HCT116 (cell line): ENCODE measurements at regions not wholly inside any gene's neighbourhood (a gene's known extent, or its start where the extent isn't known, plus 50 kb on each side); places are given as distances from the start of the nearest gene placed in this dataset.

Experiments used
- ATAC-seq: fragments of 200-7000 bp; cut with Tn5 transposase; 2 replicates; pipeline ENCODE4 v1.9.1; 2020; ENCODE audit warnings: mild to moderate bottlenecking, moderate library complexity
- BruUV-seq: library from RNA; stranded (reverse); fragments of 400-500 nt; replicated peaks from 2 replicates; lab custom pipeline; 2021; lab: Mats Ljungman, UMichigan
- CTCF ChIA-PET: fragments of 300-600 bp; sonication (Branson Sonifier 250); formaldehyde crosslinking; loops from one replicate; lab custom pipeline; 2021; ENCODE audit warnings: antibody characterized with exemption; lab: Charles Lee
- POLR2A ChIA-PET: fragments of 300-600, 350-600 bp; sonication (Branson Sonifier 250); formaldehyde crosslinking; loops from one replicate; lab custom pipeline; 2021; ENCODE audit warnings: antibody characterized with exemption; lab: Charles Lee
- RAD21 ChIA-PET, 2 experiments: fragments of 300-600 bp; sonication (Branson Sonifier 250); formaldehyde crosslinking; loops; one replicate each; lab custom pipeline; 2023; ENCODE audit warnings: low total read pairs in 2 of 2; ENCODE audit not compliant: uncharacterized antibody in 2 of 2, unreplicated experiment in 2 of 2, low non-redundant PET in 1 of 2; lab: Charles Lee
- DNase-seq: peaks from one replicate; pipeline ENCODE4 v3.0.0-alpha.2; 2010; ENCODE audit warnings: low read depth, low spot score
- H2AFZ ChIP-seq: fragments of 200-600 bp; shearing (Covaris generic), sonication (generic); 2 replicates; pipeline ENCODE4 v1.6.1; 2017; ENCODE audit warnings: low read depth, mixed run types, mixed read lengths, antibody characterized with exemption, low read length; ENCODE audit not compliant: poor library complexity, severe bottlenecking
- H3K27ac ChIP-seq: 2 replicates; pipeline ENCODE4 v1.5.1; 2012; ENCODE audit warnings: low read depth, low read length
- H3K27me3 ChIP-seq: fragments of 200-600 bp; sonication (generic); 2 replicates; pipeline ENCODE4 v1.6.1; 2016; ENCODE audit warnings: mixed run types, low read length, mixed read lengths; ENCODE audit not compliant: insufficient read depth
- H3K36me3 ChIP-seq, 2 experiments: fragments of 200-500 bp in 1 of 2; fragments of 200-600 bp in 1 of 2; sonication (Bioruptor generic) in 1 of 2; sonication (generic) in 1 of 2; 2 replicates each; pipeline versions ENCODE4 v1.5.1 to v1.6.1; 2014 to 2016; ENCODE audit warnings: low read length in 2 of 2, inconsistent platforms in 1 of 2, mixed read lengths in 1 of 2, mixed run types in 1 of 2; ENCODE audit not compliant: insufficient read depth in 2 of 2, control insufficient read depth in 1 of 2
- H3K4me1 ChIP-seq, 2 experiments: fragments of 200-600 bp in 1 of 2; sonication (generic) in 1 of 2; 2 replicates each; pipeline versions ENCODE4 v1.5.1 to v1.6.1; 2012 to 2017; ENCODE audit warnings: low read length in 2 of 2, inconsistent platforms in 1 of 2, mild to moderate bottlenecking in 1 of 2, mixed read lengths in 1 of 2, mixed run types in 1 of 2, moderate library complexity in 1 of 2; ENCODE audit not compliant: insufficient read depth in 2 of 2, control insufficient read depth in 1 of 2
- H3K4me2 ChIP-seq: fragments of 200-600 bp; sonication (generic); 2 replicates; pipeline ENCODE4 v1.6.1; 2017; ENCODE audit warnings: mixed run types, low read length, mixed read lengths
- H3K4me3 ChIP-seq, 2 experiments: fragments of 200-600 bp in 1 of 2; sonication (generic) in 1 of 2; replicated peaks in 1 of 2; 2 replicates each; pipeline ENCODE4 v1.5.1; 2011 to 2016; ENCODE audit warnings: low read length in 2 of 2, control low read depth in 1 of 2, low read depth in 1 of 2, mild to moderate bottlenecking in 1 of 2, mixed read lengths in 1 of 2, mixed run types in 1 of 2
- H3K79me2 ChIP-seq: fragments of 200-600 bp; sonication (generic); 2 replicates; pipeline ENCODE4 v1.6.1; 2017; ENCODE audit warnings: mild to moderate bottlenecking, mixed run types, low read length, moderate library complexity, mixed read lengths; ENCODE audit not compliant: insufficient read depth
- H3K9ac ChIP-seq: fragments of 200-600 bp; sonication (generic); 2 replicates; pipeline ENCODE4 v1.6.1; 2016; ENCODE audit warnings: low read length, mixed read lengths
- H3K9me2 ChIP-seq: fragments of 200-600 bp; sonication (generic), shearing (Covaris generic); 2 replicates; pipeline ENCODE4 v1.6.1; 2017; ENCODE audit warnings: mixed run types, mild to moderate bottlenecking, moderate library complexity; ENCODE audit not compliant: insufficient read depth
- H3K9me3 ChIP-seq, 2 experiments: fragments of 200-500 bp in 1 of 2; fragments of 200-600 bp in 1 of 2; sonication (Bioruptor generic) in 1 of 2; sonication (generic) in 1 of 2; 2 replicates each; pipeline ENCODE4 v1.6.1; 2014 to 2017; ENCODE audit warnings: low read length in 2 of 2, mixed read lengths in 2 of 2, inconsistent platforms in 1 of 2, low read depth in 1 of 2, mild to moderate bottlenecking in 1 of 2, mixed run types in 1 of 2, moderate library complexity in 1 of 2; ENCODE audit not compliant: control insufficient read depth in 1 of 2, insufficient read depth in 1 of 2
- H4K20me1 ChIP-seq: fragments of 200-600 bp; sonication (generic), shearing (Covaris generic); 2 replicates; pipeline ENCODE4 v1.6.1; 2017; ENCODE audit warnings: mixed run types, mild to moderate bottlenecking, moderate library complexity; ENCODE audit not compliant: insufficient read depth
- CBX3 ChIP-seq: IDR thresholded peaks from 2 replicates; pipeline ENCODE4 v1.6.1; 2012; ENCODE audit warnings: low read depth
- CEBPB ChIP-seq: IDR thresholded peaks from 2 replicates; pipeline ENCODE4 v1.6.1; 2012; ENCODE audit warnings: low read depth
- EGR1 ChIP-seq: IDR thresholded peaks from 2 replicates; pipeline ENCODE4 v1.6.1; 2012; ENCODE audit warnings: low read depth
- EZH2 ChIP-seq: fragments of 200-600 bp; sonication (generic); IDR thresholded peaks from 2 replicates; pipeline ENCODE4 v1.6.1; 2017; ENCODE audit warnings: antibody characterized with exemption, mixed run types
- JUND ChIP-seq: IDR thresholded peaks from 2 replicates; pipeline ENCODE4 v1.6.1; 2012
- POLR2A ChIP-seq: IDR thresholded peaks from 2 replicates; pipeline ENCODE4 v1.7.0; 2011; ENCODE audit warnings: borderline replicate concordance; ENCODE audit not compliant: insufficient read depth, insufficient read length; ENCODE audit errors: extremely low read depth
- POLR2AphosphoS5 ChIP-seq: IDR thresholded peaks from 2 replicates; pipeline ENCODE4 v1.6.1; 2011; ENCODE audit warnings: mild to moderate bottlenecking, low read depth, low read length, moderate library complexity
- SIN3A ChIP-seq: IDR thresholded peaks from 2 replicates; pipeline ENCODE4 v1.6.1; 2012; ENCODE audit warnings: low read depth
- SP1 ChIP-seq: IDR thresholded peaks from 2 replicates; pipeline ENCODE4 v1.6.1; 2012; ENCODE audit warnings: low read depth
- YY1 ChIP-seq: IDR thresholded peaks from 2 replicates; pipeline ENCODE4 v1.6.1; 2011; ENCODE audit warnings: low read length, low read depth, moderate library complexity, mild to moderate bottlenecking; ENCODE audit not compliant: insufficient replicate concordance; ENCODE audit errors: extremely low read depth
- ZFX ChIP-seq: fragments of 450-650 bp; IDR thresholded peaks from 2 replicates; pipeline ENCODE4 v1.6.1; 2017
- ZNF274 ChIP-seq: fragments of 200-500 bp; sonication (Bioruptor generic); IDR thresholded peaks from 2 replicates; pipeline ENCODE4 v1.6.1; 2014; ENCODE audit warnings: mild to moderate bottlenecking, low read depth, low read length, inconsistent platforms
- intact Hi-C: fragments of 100-400 bp; cut with micrococcal nuclease; formaldehyde crosslinking; loops from 2 replicates; pipeline ENCODE4 v1.10.0; 2022
- TF ChIP-seq, protein P1 (sequence below), 3 experiments: fragments of 200-600 bp in 1 of 3; sonication (generic) in 1 of 3; IDR thresholded peaks in 2 of 3; conservative IDR thresholded peaks in 1 of 3; 2 replicates each; pipeline ENCODE4 v1.5.1; 2012 to 2017; ENCODE audit warnings: low read depth in 2 of 3, low read length in 2 of 3, antibody characterized with exemption in 1 of 3, borderline replicate concordance in 1 of 3, control low read depth in 1 of 3, mild to moderate bottlenecking in 1 of 3, mixed read lengths in 1 of 3, mixed run types in 1 of 3, moderate library complexity in 1 of 3; ENCODE audit not compliant: insufficient read depth in 1 of 3
- TF ChIP-seq, protein P2 (sequence below): IDR thresholded peaks from 2 replicates; pipeline ENCODE4 v1.6.1; 2012

DNA sequence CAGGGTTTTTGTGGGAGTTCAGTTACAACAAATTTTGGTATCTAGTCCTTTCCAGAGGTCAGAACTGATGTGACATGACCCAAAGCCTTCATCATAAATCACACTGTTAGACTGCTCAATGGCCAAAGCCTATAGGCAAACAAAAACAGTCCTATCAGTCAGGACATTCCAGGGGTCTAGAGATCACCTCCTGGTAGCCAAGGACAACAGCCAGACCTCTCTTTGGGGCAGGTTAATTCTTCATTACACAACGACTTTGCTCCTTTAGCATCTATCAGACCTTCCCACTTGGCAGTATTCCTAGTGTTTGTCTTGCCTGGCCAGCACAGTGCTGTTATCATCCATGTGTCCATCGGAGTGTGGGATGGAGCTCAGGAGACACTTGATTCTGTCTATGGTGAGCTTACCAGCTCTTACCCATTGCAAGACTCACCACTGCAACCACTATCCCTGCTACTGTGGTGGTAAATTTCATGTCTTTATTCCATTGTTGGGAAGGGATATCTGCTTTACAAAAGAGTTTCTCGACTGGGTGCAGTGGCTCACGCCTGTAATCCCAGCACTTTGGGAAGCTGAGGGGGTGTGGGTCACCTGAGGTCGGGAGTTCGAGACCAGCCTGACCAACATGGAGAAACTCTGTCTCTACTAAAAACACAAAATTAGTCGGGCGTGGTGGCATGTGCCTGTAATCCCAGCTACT lies 95.5 kb upstream of the DHX40 start:
- ATAC-seq (no peak), DNase-seq (no peak)
- POLR2A ChIA-PET = no interaction called here
- Histone ChIP-seq H3K9me2 (no peaks in the 10 kb centered on the region), H3K4me2 (no peak overlapping the region), H3K4me3 (no peak overlapping the region), H3K9me3 (no peaks in the 10 kb centered on the region), H3K36me3 (no peaks in the 10 kb centered on the region), H3K27me3 (no peaks in the 10 kb centered on the region), H3K27ac (no peak overlapping the region), H4K20me1 (no peaks in the 10 kb centered on the region), H3K9ac (no peak overlapping the region), H3K79me2 (no peaks in the 10 kb centered on the region), H2AFZ (no peak overlapping the region), H3K4me1 (no peaks in the 10 kb centered on the region)
- no TSS peak for BruUV-seq
- TF ChIP-seq, protein P1, sequence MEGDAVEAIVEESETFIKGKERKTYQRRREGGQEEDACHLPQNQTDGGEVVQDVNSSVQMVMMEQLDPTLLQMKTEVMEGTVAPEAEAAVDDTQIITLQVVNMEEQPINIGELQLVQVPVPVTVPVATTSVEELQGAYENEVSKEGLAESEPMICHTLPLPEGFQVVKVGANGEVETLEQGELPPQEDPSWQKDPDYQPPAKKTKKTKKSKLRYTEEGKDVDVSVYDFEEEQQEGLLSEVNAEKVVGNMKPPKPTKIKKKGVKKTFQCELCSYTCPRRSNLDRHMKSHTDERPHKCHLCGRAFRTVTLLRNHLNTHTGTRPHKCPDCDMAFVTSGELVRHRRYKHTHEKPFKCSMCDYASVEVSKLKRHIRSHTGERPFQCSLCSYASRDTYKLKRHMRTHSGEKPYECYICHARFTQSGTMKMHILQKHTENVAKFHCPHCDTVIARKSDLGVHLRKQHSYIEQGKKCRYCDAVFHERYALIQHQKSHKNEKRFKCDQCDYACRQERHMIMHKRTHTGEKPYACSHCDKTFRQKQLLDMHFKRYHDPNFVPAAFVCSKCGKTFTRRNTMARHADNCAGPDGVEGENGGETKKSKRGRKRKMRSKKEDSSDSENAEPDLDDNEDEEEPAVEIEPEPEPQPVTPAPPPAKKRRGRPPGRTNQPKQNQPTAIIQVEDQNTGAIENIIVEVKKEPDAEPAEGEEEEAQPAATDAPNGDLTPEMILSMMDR (IDR thresholded peaks at IDR 0.05 in 2 of 3, conservative IDR thresholded peaks at IDR 0.05 in 1 of 3; ENCODE audit: borderline replicate concordance in 1 of 3, insufficient read depth in 1 of 3, low read depth in 2 of 3, low read length in 2 of 3) = no peak
- TF ChIP-seq CBX3 = no peak
- TF ChIP-seq YY1 = no peak
- no peak for TF ChIP-seq ZNF274
- no peak for TF ChIP-seq EGR1
- TF ChIP-seq SP1 = no peak
- RAD21 ChIA-PET = no interaction called here
- intact Hi-C loops = no loop called here
- CTCF ChIA-PET = no interaction called here

DNA sequence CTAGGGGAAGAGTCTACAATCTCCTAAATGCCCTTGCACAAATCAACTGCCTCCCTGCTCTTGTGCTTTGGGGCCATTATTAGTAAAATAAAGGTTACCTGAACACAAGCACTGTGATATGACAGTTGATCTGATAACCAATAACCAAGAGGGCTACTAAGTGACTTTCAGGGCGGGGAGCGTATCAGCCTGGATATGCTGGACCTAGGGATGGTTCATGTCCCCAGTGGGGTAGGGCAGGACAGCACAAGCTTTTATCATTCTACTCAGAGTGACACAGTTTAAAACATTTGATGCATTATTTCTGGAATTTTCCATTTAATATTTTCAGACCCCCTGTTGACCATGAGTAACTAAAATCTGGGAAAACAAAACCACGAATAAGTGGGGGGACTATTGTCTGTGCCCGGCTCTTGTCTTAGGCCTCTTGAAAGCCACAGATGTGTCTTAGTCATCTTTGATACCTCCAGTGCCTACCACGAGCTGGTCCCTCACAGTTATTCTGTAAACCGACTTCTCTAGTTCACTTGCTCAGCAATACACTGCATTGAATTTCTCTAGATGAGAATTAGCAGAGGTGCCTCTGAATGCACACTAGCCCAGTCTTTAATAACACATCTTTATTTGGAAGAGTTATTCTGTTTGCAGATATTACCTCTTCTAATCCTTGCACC lies 94.6 kb upstream of the DHX40 start:
- intact Hi-C loops = no loop called here
- Histone ChIP-seq H3K9me2 (no peaks in the 10 kb centered on the region), H3K79me2 (no peaks in the 10 kb centered on the region), H3K4me3 (no peak overlapping the region), H3K27me3 (no peaks in the 10 kb centered on the region), H3K9ac (no peak overlapping the region), H3K36me3 (no peaks in the 10 kb centered on the region), H2AFZ (no peak overlapping the region), H3K4me2 (no peak overlapping the region), H3K27ac (no peak overlapping the region), H3K4me1 (no peaks in the 10 kb centered on the region), H4K20me1 (no peaks in the 10 kb centered on the region), H3K9me3 (no peaks in the 10 kb centered on the region)
- no peak for DNase-seq
- CTCF ChIA-PET = no interaction called here
- no peak for ATAC-seq
- no TSS peak for BruUV-seq
- RAD21 ChIA-PET = no interaction called here
- POLR2A ChIA-PET = no interaction called here
- no peak for TF ChIP-seq EGR1
- TF ChIP-seq, protein P1 (IDR thresholded peaks at IDR 0.05 in 2 of 3, conservative IDR thresholded peaks at IDR 0.05 in 1 of 3; ENCODE audit: borderline replicate concordance in 1 of 3, insufficient read depth in 1 of 3, low read depth in 2 of 3, low read length in 2 of 3) = no peak
- TF ChIP-seq POLR2AphosphoS5 = no peak
- no peak for TF ChIP-seq SIN3A
- TF ChIP-seq, protein P2, sequence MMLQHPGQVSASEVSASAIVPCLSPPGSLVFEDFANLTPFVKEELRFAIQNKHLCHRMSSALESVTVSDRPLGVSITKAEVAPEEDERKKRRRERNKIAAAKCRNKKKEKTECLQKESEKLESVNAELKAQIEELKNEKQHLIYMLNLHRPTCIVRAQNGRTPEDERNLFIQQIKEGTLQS = no peak
- TF ChIP-seq ZFX = no peak
- no peak for TF ChIP-seq POLR2A
- no peak for TF ChIP-seq ZNF274
- no peak for TF ChIP-seq JUND
- TF ChIP-seq EZH2 = no peak
- TF ChIP-seq CEBPB = no peak
